Astrocyte (in vitro differentiated cells and primary cell): ENCODE measurements at regions not wholly inside any gene's neighbourhood (a gene's known extent, or its start where the extent isn't known, plus 50 kb on each side); places are given as distances from the start of the nearest gene placed in this dataset.

Experiments
- DNase-seq: peaks from one replicate; pipeline ENCODE4 v3.0.0-alpha.2; 2010; ENCODE audit warnings: low read depth
- FAIRE-seq: peaks from 2 replicates; lab custom pipeline; 2011; peaks lifted over from hg19 to GRCh38; lab: Jason Lieb, UNC
- H2AFZ ChIP-seq: 2 replicates; pipeline ENCODE4 v1.6.0; 2012; ENCODE audit warnings: low read depth, low read length, inconsistent platforms
- H3K27ac ChIP-seq: 2 replicates; pipeline ENCODE4 v1.5.1; 2011; ENCODE audit warnings: low read depth, low read length, inconsistent platforms
- H3K27me3 ChIP-seq: 2 replicates; pipeline ENCODE4 v1.6.0; 2011; ENCODE audit warnings: low read length, inconsistent platforms; ENCODE audit not compliant: insufficient read depth
- H3K36me3 ChIP-seq: 2 replicates; pipeline ENCODE4 v1.5.1; 2011; ENCODE audit warnings: low read length, inconsistent platforms; ENCODE audit not compliant: insufficient read depth
- H3K4me1 ChIP-seq: 2 replicates; pipeline ENCODE4 v1.5.1; 2011; ENCODE audit warnings: low read length, inconsistent platforms; ENCODE audit not compliant: insufficient read depth
- H3K4me2 ChIP-seq: 2 replicates; pipeline ENCODE4 v1.6.0; 2012; ENCODE audit warnings: low read length, inconsistent platforms
- H3K4me3 ChIP-seq: 2 replicates; pipeline ENCODE4 v1.5.1; 2011; ENCODE audit warnings: low read depth, mild to moderate bottlenecking, low read length, inconsistent platforms; ENCODE audit not compliant: insufficient read depth
- H3K79me2 ChIP-seq: 2 replicates; pipeline ENCODE4 v1.6.0; 2012; ENCODE audit warnings: mild to moderate bottlenecking, low read length, inconsistent platforms; ENCODE audit not compliant: insufficient read depth
- H3K9ac ChIP-seq: 2 replicates; pipeline ENCODE4 v1.6.0; 2012; ENCODE audit warnings: mild to moderate bottlenecking, low read length, inconsistent platforms
- H3K9me3 ChIP-seq: 2 replicates; pipeline ENCODE4 v1.5.1; 2012; ENCODE audit warnings: low read depth, mild to moderate bottlenecking, low read length, inconsistent platforms; ENCODE audit not compliant: insufficient read depth
- H4K20me1 ChIP-seq: 2 replicates; pipeline ENCODE4 v1.6.0; 2012; ENCODE audit warnings: low read length, inconsistent platforms; ENCODE audit not compliant: insufficient read depth
- H3K27ac Mint-ChIP-seq: one replicate; pipeline ENCODE4 v1.8.0; 2021; ENCODE audit warnings: mild to moderate bottlenecking, mixed read lengths; ENCODE audit not compliant: unreplicated experiment
- H3K27me3 Mint-ChIP-seq: one replicate; pipeline ENCODE4 v1.8.0; 2021; ENCODE audit warnings: low read depth, mixed read lengths; ENCODE audit not compliant: unreplicated experiment
- H3K36me3 Mint-ChIP-seq: one replicate; pipeline ENCODE4 v1.8.0; 2021; ENCODE audit warnings: low read depth, mixed read lengths; ENCODE audit not compliant: unreplicated experiment
- H3K4me1 Mint-ChIP-seq: one replicate; pipeline ENCODE4 v1.8.0; 2021; ENCODE audit warnings: low read depth, mixed read lengths; ENCODE audit not compliant: unreplicated experiment
- H3K4me3 Mint-ChIP-seq: one replicate; pipeline ENCODE4 v1.8.0; 2021; ENCODE audit warnings: mild to moderate bottlenecking, moderate library complexity, mixed read lengths; ENCODE audit not compliant: unreplicated experiment
- H3K9me3 Mint-ChIP-seq: one replicate; pipeline ENCODE4 v1.8.0; 2021; ENCODE audit warnings: mild to moderate bottlenecking, mixed read lengths; ENCODE audit not compliant: unreplicated experiment
- CTCF ChIP-seq: IDR thresholded peaks from 2 replicates; pipeline ENCODE4 v1.5.1; 2011; ENCODE audit warnings: low read depth, mild to moderate bottlenecking, inconsistent platforms, low read length, moderate library complexity; ENCODE audit not compliant: insufficient read depth
- EZH2 ChIP-seq: IDR thresholded peaks from 2 replicates; pipeline ENCODE4 v1.6.1; 2012; ENCODE audit warnings: mild to moderate bottlenecking, low read length, inconsistent platforms; ENCODE audit not compliant: insufficient read depth

- H3K9me3 ChIP-seq, result no peaks in the 10 kb centered on the region
- TF ChIP-seq EZH2 (no peak), CTCF (no peak)
- no peak for FAIRE-seq
- H3K79me2 ChIP-seq, result no peaks in the 10 kb centered on the region
- H3K4me3 Mint-ChIP-seq, result no peak overlapping the region
- no peak for DNase-seq
- H3K27ac ChIP-seq, result no peak overlapping the region
- peaks cover 4% of the 10 kb centered on the region for H3K27me3 ChIP-seq
- H2AFZ ChIP-seq, result no peak overlapping the region
- no peaks in the 10 kb centered on the region for H3K4me1 Mint-ChIP-seq
- no peak overlapping the region for H3K4me2 ChIP-seq
- no peaks in the 10 kb centered on the region for H3K36me3 ChIP-seq
- H3K36me3 Mint-ChIP-seq, result peaks cover 2% of the 10 kb centered on the region
- no peaks in the 10 kb centered on the region for H4K20me1 ChIP-seq
- no peak overlapping the region for H3K27ac Mint-ChIP-seq
- H3K9ac ChIP-seq, result no peak overlapping the region
- H3K27me3 Mint-ChIP-seq, result peaks cover 9% of the 10 kb centered on the region
- H3K4me1 ChIP-seq, result no peaks in the 10 kb centered on the region
- H3K9me3 Mint-ChIP-seq, result no peaks in the 10 kb centered on the region
- no peak overlapping the region for H3K4me3 ChIP-seq
Observed at GRCh38 chr1:224804220-224804619, 125.3 kb upstream of the DNAH14 start.

- Histone ChIP-seq H2AFZ (no peak overlapping the region), H3K4me2 (no peak overlapping the region), H3K9ac (no peak overlapping the region), H3K27me3 (peaks cover 4% of the 10 kb centered on the region), H3K9me3 (no peaks in the 10 kb centered on the region), H3K4me1 (no peaks in the 10 kb centered on the region), H3K27ac (no peak overlapping the region), H3K36me3 (no peaks in the 10 kb centered on the region), H3K4me3 (no peak overlapping the region), H4K20me1 (no peaks in the 10 kb centered on the region), H3K79me2 (no peaks in the 10 kb centered on the region)
- H3K27me3 Mint-ChIP-seq, result peaks cover 11% of the 10 kb centered on the region
- FAIRE-seq (no peak), DNase-seq (no peak)
- H3K36me3 Mint-ChIP-seq, result peaks cover 2% of the 10 kb centered on the region
- H3K9me3 Mint-ChIP-seq, result peaks cover 4% of the 10 kb centered on the region
- no peak overlapping the region for H3K27ac Mint-ChIP-seq
- no peak overlapping the region for H3K4me3 Mint-ChIP-seq
- no peak for TF ChIP-seq CTCF
- no peak for TF ChIP-seq EZH2
- H3K4me1 Mint-ChIP-seq, result no peaks in the 10 kb centered on the region
Observed at GRCh38 chr1:224805889-224806288, 123.6 kb upstream of the DNAH14 start.

GRCh38 chr1:224809137-224809536 lies 120.3 kb upstream of the DNAH14 start:
- no peak overlapping the region for H3K4me3 ChIP-seq
- DNase-seq (no peak), FAIRE-seq (no peak)
- no peak overlapping the region for H3K4me2 ChIP-seq
- no peak overlapping the region for H2AFZ ChIP-seq
- H3K4me3 Mint-ChIP-seq, result no peak overlapping the region
- H3K9me3 ChIP-seq, result no peaks in the 10 kb centered on the region
- no peak for TF ChIP-seq CTCF
- no peak for TF ChIP-seq EZH2
- no peaks in the 10 kb centered on the region for H3K36me3 ChIP-seq
- H3K79me2 ChIP-seq, result no peaks in the 10 kb centered on the region
- H3K9me3 Mint-ChIP-seq, result peaks cover 13% of the 10 kb centered on the region
- H3K36me3 Mint-ChIP-seq, result peaks cover 2% of the 10 kb centered on the region
- peaks cover 4% of the 10 kb centered on the region for H3K27me3 ChIP-seq
- H3K9ac ChIP-seq, result no peak overlapping the region
- H3K27ac ChIP-seq, result no peak overlapping the region
- H3K4me1 ChIP-seq, result no peaks in the 10 kb centered on the region
- no peak overlapping the region for H3K27ac Mint-ChIP-seq
- no peaks in the 10 kb centered on the region for H4K20me1 ChIP-seq
- H3K27me3 Mint-ChIP-seq, result peaks cover 8% of the 10 kb centered on the region
- no peaks in the 10 kb centered on the region for H3K4me1 Mint-ChIP-seq
